Caco-2 (cell line): ENCODE measurements at regions not wholly inside any gene's neighbourhood (a gene's known extent, or its start where the extent isn't known, plus 50 kb on each side); places are given as distances from the start of the nearest gene placed in this dataset.

Source experiments
- BruUV-seq: library from RNA; stranded (reverse); fragments of 400-500 nt; replicated peaks from 2 replicates; lab custom pipeline; 2021; lab: Mats Ljungman, UMichigan
- CTCF ChIA-PET: fragments of 300-600 bp; sonication (Branson Sonifier 250); formaldehyde crosslinking; loops from one replicate; lab custom pipeline; 2022; ENCODE audit warnings: antibody characterized with exemption; lab: Charles Lee
- POLR2A ChIA-PET: fragments of 300-600 bp; sonication (Branson Sonifier 250); formaldehyde crosslinking; loops from one replicate; lab custom pipeline; 2022; ENCODE audit warnings: antibody characterized with exemption; lab: Charles Lee
- DNase-seq, 2 experiments: peaks; one replicate each; pipeline versions ENCODE4 v3.0.0 to v3.0.0-alpha.2; 2020 to 2022
- H3K27me3 ChIP-seq: replicated peaks from 2 replicates; pipeline ENCODE4 v1.6.0; 2011; ENCODE audit warnings: low read length; ENCODE audit not compliant: control insufficient read depth, insufficient read depth
- H3K36me3 ChIP-seq: 2 replicates; pipeline ENCODE4 v1.5.1; 2011; ENCODE audit warnings: low read length; ENCODE audit not compliant: control insufficient read depth, insufficient read depth
- H3K4me1 ChIP-seq: fragments of 250-450 bp; sonication (Bioruptor Pico); 2 replicates; pipeline ENCODE4 v1.5.1; 2020; ENCODE audit warnings: mild to moderate bottlenecking
- H3K4me3 ChIP-seq: 2 replicates; pipeline ENCODE4 v1.5.1; 2011; ENCODE audit warnings: low read depth, mild to moderate bottlenecking, control low read depth, low read length
- H3K9me3 ChIP-seq: fragments of 250-450 bp; sonication (Bioruptor Pico); 2 replicates; pipeline ENCODE4 v1.5.1; 2020; ENCODE audit warnings: mild to moderate bottlenecking, moderate library complexity
- H3K27ac Mint-ChIP-seq: one replicate; pipeline ENCODE4 v1.8.0; 2022; ENCODE audit warnings: mixed read lengths; ENCODE audit not compliant: unreplicated experiment
- H3K27me3 Mint-ChIP-seq: one replicate; pipeline ENCODE4 v1.8.0; 2022; ENCODE audit warnings: mixed read lengths; ENCODE audit not compliant: insufficient read depth, unreplicated experiment
- H3K36me3 Mint-ChIP-seq: one replicate; pipeline ENCODE4 v1.8.0; 2022; ENCODE audit warnings: mild to moderate bottlenecking, mixed read lengths; ENCODE audit not compliant: insufficient read depth, unreplicated experiment
- H3K4me1 Mint-ChIP-seq: one replicate; pipeline ENCODE4 v1.8.0; 2022; ENCODE audit warnings: low read depth, mixed read lengths; ENCODE audit not compliant: unreplicated experiment
- H3K4me3 Mint-ChIP-seq: one replicate; pipeline ENCODE4 v1.8.0; 2022; ENCODE audit warnings: mild to moderate bottlenecking, moderate library complexity, mixed read lengths; ENCODE audit not compliant: unreplicated experiment
- H3K9me3 Mint-ChIP-seq: one replicate; pipeline ENCODE4 v1.8.0; 2022; ENCODE audit warnings: mixed read lengths; ENCODE audit not compliant: unreplicated experiment
- intact Hi-C: fragments of 100-400 bp; cut with micrococcal nuclease; formaldehyde crosslinking; loops from one replicate; pipeline ENCODE4 v1.10.0; 2022; ENCODE audit not compliant: unreplicated experiment
- TF ChIP-seq, protein P1 (sequence below), 2 experiments: fragments of 200-600 bp in 1 of 2; IDR thresholded peaks; 1 replicate in 1 of 2; 2 replicates in 1 of 2; pipeline versions ENCODE4 v1.5.1 to v1.8.0; 2011 to 2022; ENCODE audit warnings: antibody characterized with exemption in 1 of 2, control low read depth in 1 of 2, inconsistent platforms in 1 of 2, low read depth in 1 of 2, low read length in 1 of 2, mild to moderate bottlenecking in 1 of 2, moderate library complexity in 1 of 2; ENCODE audit not compliant: insufficient read depth in 1 of 2, severe bottlenecking in 1 of 2, unreplicated experiment in 1 of 2

DNA sequence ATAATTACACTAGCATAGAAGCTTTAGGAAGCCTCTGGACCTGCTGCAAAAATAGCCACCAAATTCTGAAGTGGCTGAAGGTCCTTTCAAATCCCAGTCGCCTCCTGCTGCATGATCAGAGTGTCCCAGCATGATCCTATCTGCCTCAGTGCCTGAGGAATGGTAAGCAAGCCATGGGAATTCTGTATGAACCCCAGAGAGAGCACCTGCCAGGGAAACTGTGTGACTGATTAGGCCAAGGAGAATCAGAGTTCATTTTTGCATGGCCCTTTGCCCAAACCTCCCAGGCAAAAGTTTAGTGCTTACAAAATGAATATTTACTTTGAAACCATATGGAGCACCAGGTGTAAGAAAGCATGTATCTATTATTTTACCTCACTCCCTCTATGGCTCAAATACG lies 221.4 kb downstream of the ARL4C start:
- intact Hi-C loops: no loop called here
- TF ChIP-seq, protein P1, sequence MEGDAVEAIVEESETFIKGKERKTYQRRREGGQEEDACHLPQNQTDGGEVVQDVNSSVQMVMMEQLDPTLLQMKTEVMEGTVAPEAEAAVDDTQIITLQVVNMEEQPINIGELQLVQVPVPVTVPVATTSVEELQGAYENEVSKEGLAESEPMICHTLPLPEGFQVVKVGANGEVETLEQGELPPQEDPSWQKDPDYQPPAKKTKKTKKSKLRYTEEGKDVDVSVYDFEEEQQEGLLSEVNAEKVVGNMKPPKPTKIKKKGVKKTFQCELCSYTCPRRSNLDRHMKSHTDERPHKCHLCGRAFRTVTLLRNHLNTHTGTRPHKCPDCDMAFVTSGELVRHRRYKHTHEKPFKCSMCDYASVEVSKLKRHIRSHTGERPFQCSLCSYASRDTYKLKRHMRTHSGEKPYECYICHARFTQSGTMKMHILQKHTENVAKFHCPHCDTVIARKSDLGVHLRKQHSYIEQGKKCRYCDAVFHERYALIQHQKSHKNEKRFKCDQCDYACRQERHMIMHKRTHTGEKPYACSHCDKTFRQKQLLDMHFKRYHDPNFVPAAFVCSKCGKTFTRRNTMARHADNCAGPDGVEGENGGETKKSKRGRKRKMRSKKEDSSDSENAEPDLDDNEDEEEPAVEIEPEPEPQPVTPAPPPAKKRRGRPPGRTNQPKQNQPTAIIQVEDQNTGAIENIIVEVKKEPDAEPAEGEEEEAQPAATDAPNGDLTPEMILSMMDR (IDR thresholded peaks at IDR 0.05; ENCODE audit: insufficient read depth in 1 of 2, low read depth in 1 of 2, low read length in 1 of 2, severe bottlenecking in 1 of 2, unreplicated experiment in 1 of 2): no peak
- no peaks in the 10 kb centered on the region for H3K36me3 Mint-ChIP-seq

DNA sequence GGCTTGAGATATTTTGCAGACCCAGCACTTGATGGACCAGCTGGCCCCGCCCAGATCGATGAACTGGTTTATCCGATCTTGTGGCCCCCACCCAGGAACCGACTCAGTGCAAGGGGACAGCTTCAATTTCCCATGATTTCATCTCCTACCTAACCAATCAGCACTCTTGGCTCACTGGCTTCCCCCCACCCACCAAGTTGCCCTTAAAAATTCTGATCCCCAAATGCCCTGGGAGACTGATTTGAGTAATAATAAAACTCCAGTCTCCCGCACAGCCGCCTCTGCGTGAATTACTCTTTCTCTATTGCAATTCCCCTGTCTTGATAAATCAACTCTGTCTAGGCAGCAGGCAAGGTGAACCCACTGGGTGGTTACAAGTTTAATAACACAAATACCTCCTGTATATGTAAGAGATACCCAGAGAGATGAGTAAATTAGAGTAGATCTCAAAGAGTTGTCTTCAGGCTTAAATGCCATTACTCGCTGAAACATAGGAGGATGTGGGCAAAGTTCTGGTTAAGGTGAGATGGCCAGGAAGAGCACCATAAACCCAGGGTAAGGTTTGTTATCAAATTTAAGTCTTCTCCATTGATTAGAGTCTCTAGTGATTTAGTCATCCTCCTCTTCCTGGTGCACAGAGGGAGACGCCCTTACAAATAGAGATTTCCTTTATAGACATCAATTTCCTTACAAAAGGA lies 222.8 kb downstream of the ARL4C start:
- Histone ChIP-seq H3K4me3 (no peak overlapping the region), H3K36me3 (no peaks in the 10 kb centered on the region), H3K9me3 (no peaks in the 10 kb centered on the region), H3K4me1 (peaks cover 9% of the 10 kb centered on the region; the same call in 1 of the 2 replicates), H3K27me3 (no peaks in the 10 kb centered on the region)
- CTCF ChIA-PET: no interaction called here
- Mint-ChIP-seq H3K36me3 (no peaks in the 10 kb centered on the region), H3K4me1 (peaks cover 9% of the 10 kb centered on the region), H3K27me3 (no peaks in the 10 kb centered on the region), H3K27ac (no peak overlapping the region), H3K9me3 (peaks cover 2% of the 10 kb centered on the region), H3K4me3 (no peak overlapping the region)
- no peak for DNase-seq
- POLR2A ChIA-PET: no interaction called here
- TF ChIP-seq, protein P1 (IDR thresholded peaks at IDR 0.05; ENCODE audit: insufficient read depth in 1 of 2, low read depth in 1 of 2, low read length in 1 of 2, severe bottlenecking in 1 of 2, unreplicated experiment in 1 of 2): no peak
- intact Hi-C loops: no loop called here
- no TSS peak for BruUV-seq

More for the DNA sequence above, 221.4 kb downstream of the ARL4C start:
- no TSS peak for BruUV-seq
- Mint-ChIP-seq H3K4me1 (no peaks in the 10 kb centered on the region), H3K27me3 (no peaks in the 10 kb centered on the region), H3K27ac (no peak overlapping the region), H3K4me3 (no peak overlapping the region), H3K9me3 (peaks cover 7% of the 10 kb centered on the region)
- DNase-seq: no peak
- ChIA-PET CTCF (no interaction called here), POLR2A (no interaction called here)
- H3K27me3 ChIP-seq: no peaks in the 10 kb centered on the region
- H3K4me1 ChIP-seq: no peaks in the 10 kb centered on the region
- no peaks in the 10 kb centered on the region for H3K36me3 ChIP-seq
- no peak overlapping the region for H3K4me3 ChIP-seq
- H3K9me3 ChIP-seq: no peaks in the 10 kb centered on the region

DNA sequence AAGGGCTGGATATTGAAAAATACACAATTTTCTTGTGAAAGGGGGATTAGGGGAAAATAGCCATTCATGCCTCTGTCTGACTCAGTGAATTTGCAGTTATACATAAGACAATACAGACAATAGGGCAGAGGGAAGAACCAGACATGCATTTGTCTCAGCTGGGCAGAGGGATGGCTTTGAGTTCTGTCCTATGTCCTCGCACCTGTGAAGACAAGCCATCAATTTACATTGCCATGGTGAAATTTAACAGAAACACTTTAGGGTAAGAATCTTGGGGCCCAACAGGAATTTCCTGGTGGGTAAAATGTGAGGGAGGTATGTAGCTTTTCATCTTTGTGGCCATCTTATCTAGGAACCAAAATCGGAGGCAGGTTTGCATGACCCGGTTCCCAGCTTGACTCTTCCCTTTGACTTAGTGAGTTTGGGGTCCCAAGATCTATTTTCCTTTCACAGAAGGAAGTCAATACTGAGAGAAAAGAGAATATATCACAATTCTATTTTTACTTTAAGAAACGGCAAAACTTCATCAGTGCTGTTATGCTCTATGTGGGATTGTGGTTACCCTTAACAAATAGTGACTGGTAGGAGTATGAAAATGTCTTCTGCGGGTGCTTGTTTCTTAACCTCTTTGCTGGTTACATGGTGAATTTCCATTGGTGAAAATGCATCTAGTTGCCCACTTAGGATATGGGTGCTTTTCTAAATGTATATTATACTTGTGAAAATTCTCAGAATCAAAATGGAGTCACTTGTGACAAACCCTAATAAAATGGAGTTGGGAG lies 221.8 kb downstream of the SPP2 start:
- ChIA-PET POLR2A (no interaction called here), CTCF (no interaction called here)
- Histone ChIP-seq H3K9me3 (no peaks in the 10 kb centered on the region), H3K36me3 (no peaks in the 10 kb centered on the region), H3K4me3 (no peak overlapping the region), H3K4me1 (peaks cover 9% of the 10 kb centered on the region; the same call in 1 of the 2 replicates), H3K27me3 (no peaks in the 10 kb centered on the region)
- TF ChIP-seq, protein P1 (IDR thresholded peaks at IDR 0.05; ENCODE audit: insufficient read depth in 1 of 2, low read depth in 1 of 2, low read length in 1 of 2, severe bottlenecking in 1 of 2, unreplicated experiment in 1 of 2): no peak
- intact Hi-C loops: no loop called here
- Mint-ChIP-seq H3K4me3 (no peak overlapping the region), H3K36me3 (no peaks in the 10 kb centered on the region), H3K4me1 (peaks cover 9% of the 10 kb centered on the region), H3K9me3 (no peaks in the 10 kb centered on the region), H3K27ac (no peak overlapping the region), H3K27me3 (no peaks in the 10 kb centered on the region)
- no TSS peak for BruUV-seq
- no peak for DNase-seq
